ENCODE measurements at regions not wholly inside any gene's neighbourhood (a gene's known extent, or its start where the extent isn't known, plus 50 kb on each side); places are given as distances from the start of the nearest gene placed in this dataset.
A peak's percentile ranks its signal among the peaks of the same experiment; 100 is the strongest.

DNA sequence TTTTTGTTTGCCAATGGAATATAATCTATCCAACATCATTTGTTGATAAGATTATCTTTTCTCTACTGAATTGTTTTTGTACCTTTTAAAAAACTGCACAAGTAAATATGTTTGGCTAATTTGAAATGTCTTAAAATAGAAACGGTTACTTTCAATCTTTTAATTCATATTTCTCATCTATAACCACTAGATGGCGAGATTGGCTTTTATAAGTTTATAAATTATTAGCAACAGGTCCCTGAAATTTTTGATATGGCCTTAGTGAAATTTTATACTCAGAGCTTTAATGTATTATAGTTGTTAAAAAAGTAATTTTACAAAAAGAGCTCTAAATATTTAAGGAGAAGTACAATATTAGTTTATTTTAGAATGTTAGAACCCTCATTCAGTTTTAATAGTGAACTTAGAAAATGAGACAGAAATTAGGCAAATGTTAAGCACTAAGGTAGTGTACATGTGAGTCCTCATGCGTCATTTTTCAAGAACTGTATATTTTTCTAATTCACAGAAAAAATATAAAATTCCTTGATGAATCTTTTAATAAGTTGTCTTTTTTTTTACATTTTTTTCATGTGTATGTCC lies 592.5 kb downstream of the ARL4A start:
- WGBS (ENCODE audit: insufficient coverage) = no CpG with 5 or more reads among the region's 3 CpGs
- H3K27me3 ChIP-seq (replicated peaks in 1 of 4; ENCODE audit: control extremely low read depth in 1 of 4, control insufficient read depth in 3 of 4, insufficient read depth in 4 of 4, low read length in 3 of 4) = no peaks in the 10 kb centered on the region
- no peak overlapping the region for H3K4me3 Mint-ChIP-seq
- POLR2A ChIA-PET = no interaction called here
- ATAC-seq (ENCODE audit: low read depth) (no peak), DNase-seq (peak; percentile 23)
- no peaks in the 10 kb centered on the region for H3K9me3 Mint-ChIP-seq (ENCODE audit: insufficient read depth)
- H4K20me1 ChIP-seq (ENCODE audit: control insufficient read depth, insufficient read depth, low read length, poor library complexity, severe bottlenecking) = no peaks in the 10 kb centered on the region
- CTCF ChIA-PET = interaction anchor here (0.7 to 2.4 kb wide), 4 partner anchors 756 to 1411 kb away, joined by 5 to 20 read pairs (median 7); no protein-coding TSS in a partner anchor
- intact Hi-C loops (cut with micrococcal nuclease) = no loop called here
- H3K4me2 ChIP-seq (replicated peaks; ENCODE audit: low read depth, low read length, poor library complexity, severe bottlenecking) = no peak overlapping the region
- H3K9ac ChIP-seq (ENCODE audit: low read length) = no peak overlapping the region
- no peak overlapping the region for H3K4me3 ChIP-seq (ENCODE audit: control extremely low read depth in 1 of 5, extremely low read depth in 1 of 5, insufficient read depth in 1 of 5, low read depth in 2 of 5, low read length in 4 of 5)
- H3K27ac ChIP-seq (ENCODE audit: low read length in 2 of 2) = no peak overlapping the region
- no peaks in the 10 kb centered on the region for H3K4me1 ChIP-seq (ENCODE audit: control insufficient read depth in 2 of 2, insufficient read depth in 2 of 2, low read length in 2 of 2)
- H2AFZ ChIP-seq (ENCODE audit: insufficient read depth, low read depth, low read length, poor library complexity, severe bottlenecking) = no peak overlapping the region
- no peaks in the 10 kb centered on the region for H3K27me3 Mint-ChIP-seq
- no peaks in the 10 kb centered on the region for H3K9me3 ChIP-seq (ENCODE audit: control extremely low read depth in 1 of 3, control insufficient read depth in 2 of 3, insufficient read depth in 1 of 3, low read length in 2 of 3)
- no peaks in the 10 kb centered on the region for H3K36me3 ChIP-seq (replicated peaks in 1 of 2; ENCODE audit: control extremely low read depth in 1 of 2, control insufficient read depth in 1 of 2, extremely low read depth in 1 of 2, insufficient read depth in 2 of 2, low read length in 1 of 2)
- no peaks in the 10 kb centered on the region for H3K79me2 ChIP-seq (ENCODE audit: control insufficient read depth, insufficient read depth, low read length)
- no peak overlapping the region for H3K27ac Mint-ChIP-seq
- TF ChIP-seq, protein P1, sequence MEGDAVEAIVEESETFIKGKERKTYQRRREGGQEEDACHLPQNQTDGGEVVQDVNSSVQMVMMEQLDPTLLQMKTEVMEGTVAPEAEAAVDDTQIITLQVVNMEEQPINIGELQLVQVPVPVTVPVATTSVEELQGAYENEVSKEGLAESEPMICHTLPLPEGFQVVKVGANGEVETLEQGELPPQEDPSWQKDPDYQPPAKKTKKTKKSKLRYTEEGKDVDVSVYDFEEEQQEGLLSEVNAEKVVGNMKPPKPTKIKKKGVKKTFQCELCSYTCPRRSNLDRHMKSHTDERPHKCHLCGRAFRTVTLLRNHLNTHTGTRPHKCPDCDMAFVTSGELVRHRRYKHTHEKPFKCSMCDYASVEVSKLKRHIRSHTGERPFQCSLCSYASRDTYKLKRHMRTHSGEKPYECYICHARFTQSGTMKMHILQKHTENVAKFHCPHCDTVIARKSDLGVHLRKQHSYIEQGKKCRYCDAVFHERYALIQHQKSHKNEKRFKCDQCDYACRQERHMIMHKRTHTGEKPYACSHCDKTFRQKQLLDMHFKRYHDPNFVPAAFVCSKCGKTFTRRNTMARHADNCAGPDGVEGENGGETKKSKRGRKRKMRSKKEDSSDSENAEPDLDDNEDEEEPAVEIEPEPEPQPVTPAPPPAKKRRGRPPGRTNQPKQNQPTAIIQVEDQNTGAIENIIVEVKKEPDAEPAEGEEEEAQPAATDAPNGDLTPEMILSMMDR (IDR thresholded peaks at IDR 0.05) = peak; percentile 76
- no peak for TF ChIP-seq EZH2 (IDR thresholded peaks at IDR 0.05; ENCODE audit: borderline replicate concordance, insufficient read depth, low read depth, low read length, poor library complexity, severe bottlenecking)
- H3K4me1 Mint-ChIP-seq = no peaks in the 10 kb centered on the region

DNA sequence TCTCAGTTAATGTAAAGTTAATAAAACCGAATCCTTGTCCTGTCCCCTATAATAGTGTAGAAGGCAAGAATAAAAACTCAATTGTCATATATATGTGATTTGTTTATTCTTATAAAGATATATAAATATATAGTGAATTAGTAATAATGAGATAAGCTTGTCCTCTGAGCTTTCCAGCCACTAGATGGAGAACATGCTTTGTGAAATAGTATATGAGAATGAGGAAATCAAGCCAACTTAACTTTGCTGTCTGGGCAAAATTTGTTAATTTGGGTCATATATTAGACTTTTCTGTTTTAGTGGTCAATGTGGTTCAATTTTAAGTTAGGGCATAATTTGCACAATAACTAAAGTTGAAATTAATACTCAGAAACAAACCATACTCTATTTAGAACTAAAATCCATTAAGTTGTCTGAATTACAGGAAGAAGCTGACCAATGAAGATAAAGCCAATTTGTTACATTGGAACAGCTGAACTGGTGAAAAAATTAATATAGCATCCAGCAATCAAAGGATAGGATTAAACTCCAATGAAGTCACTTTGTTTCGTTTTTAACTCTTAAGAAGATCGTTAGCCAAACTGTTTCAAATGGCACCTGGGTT lies 595.0 kb downstream of the ARL4A start:
- intact Hi-C loops (cut with micrococcal nuclease) = no loop called here
- H3K27ac ChIP-seq (ENCODE audit: low read length in 2 of 2) = no peak overlapping the region
- no peaks in the 10 kb centered on the region for H3K79me2 ChIP-seq (ENCODE audit: control insufficient read depth, insufficient read depth, low read length)
- H3K4me1 ChIP-seq (ENCODE audit: control insufficient read depth in 2 of 2, insufficient read depth in 2 of 2, low read length in 2 of 2) = no peaks in the 10 kb centered on the region
- no peak overlapping the region for H2AFZ ChIP-seq (ENCODE audit: insufficient read depth, low read depth, low read length, poor library complexity, severe bottlenecking)
- no peak overlapping the region for H3K4me2 ChIP-seq (replicated peaks; ENCODE audit: low read depth, low read length, poor library complexity, severe bottlenecking)
- DNase-seq (no peak), ATAC-seq (ENCODE audit: low read depth) (no peak)
- ChIA-PET POLR2A (no interaction called here), CTCF (interaction anchor here (1.2 to 1.3 kb wide), 2 partner anchors 1174 to 1410 kb away, joined by 5 read pairs; no protein-coding TSS in a partner anchor)
- no peaks in the 10 kb centered on the region for H3K9me3 ChIP-seq (ENCODE audit: control extremely low read depth in 1 of 3, control insufficient read depth in 2 of 3, insufficient read depth in 1 of 3, low read length in 2 of 3)
- Mint-ChIP-seq H3K27me3 (no peaks in the 10 kb centered on the region), H3K27ac (no peak overlapping the region), H3K4me3 (no peak overlapping the region), H3K9me3 (ENCODE audit: insufficient read depth) (no peaks in the 10 kb centered on the region), H3K4me1 (no peaks in the 10 kb centered on the region)
- H3K36me3 ChIP-seq (replicated peaks in 1 of 2; ENCODE audit: control extremely low read depth in 1 of 2, control insufficient read depth in 1 of 2, extremely low read depth in 1 of 2, insufficient read depth in 2 of 2, low read length in 1 of 2) = no peaks in the 10 kb centered on the region
- WGBS (ENCODE audit: insufficient coverage) = no CpG with 5 or more reads among the region's 3 CpGs
- no peak for TF ChIP-seq EZH2 (IDR thresholded peaks at IDR 0.05; ENCODE audit: borderline replicate concordance, insufficient read depth, low read depth, low read length, poor library complexity, severe bottlenecking)
- no peaks in the 10 kb centered on the region for H4K20me1 ChIP-seq (ENCODE audit: control insufficient read depth, insufficient read depth, low read length, poor library complexity, severe bottlenecking)
- no peaks in the 10 kb centered on the region for H3K27me3 ChIP-seq (replicated peaks in 1 of 4; ENCODE audit: control extremely low read depth in 1 of 4, control insufficient read depth in 3 of 4, insufficient read depth in 4 of 4, low read length in 3 of 4)
- H3K4me3 ChIP-seq (ENCODE audit: control extremely low read depth in 1 of 5, extremely low read depth in 1 of 5, insufficient read depth in 1 of 5, low read depth in 2 of 5, low read length in 4 of 5) = no peak overlapping the region
- H3K9ac ChIP-seq (ENCODE audit: low read length) = no peak overlapping the region
